Endothelial cell of umbilical vein (primary cell): ENCODE measurements at regions not wholly inside any gene's neighbourhood (a gene's known extent, or its start where the extent isn't known, plus 50 kb on each side); places are given as distances from the start of the nearest gene placed in this dataset.

Experiments
- BruUV-seq: library from RNA; stranded (reverse); fragments of 400-500 nt; replicated peaks from 2 replicates; lab custom pipeline; 2021; lab: Mats Ljungman, UMichigan
- CTCF ChIA-PET: fragments of 300-600, 350-600 bp; sonication (Branson Sonifier 250); formaldehyde crosslinking; loops from one replicate; lab custom pipeline; 2021; ENCODE audit warnings: antibody characterized with exemption, inconsistent platforms; lab: Charles Lee
- POLR2A ChIA-PET: fragments of 300-600, 350-600 bp; sonication (Branson Sonifier 250); formaldehyde crosslinking; loops from one replicate; lab custom pipeline; 2021; ENCODE audit warnings: antibody characterized with exemption, inconsistent platforms; lab: Charles Lee
- DNase-seq: peaks from one replicate; pipeline ENCODE4 v3.0.0-alpha.2; 2011; ENCODE audit warnings: low read depth, low spot score
- FAIRE-seq: peaks from 2 replicates; lab custom pipeline; 2011; peaks lifted over from hg19 to GRCh38; lab: Jason Lieb, UNC
- H2AFZ ChIP-seq: 2 replicates; pipeline ENCODE4 v1.6.0; 2012; ENCODE audit warnings: low read depth, low read length, control low read depth, inconsistent platforms
- H3K27ac ChIP-seq: 2 replicates; pipeline ENCODE4 v1.5.1; 2011; ENCODE audit warnings: low read depth, mild to moderate bottlenecking, control low read depth, low read length, moderate library complexity; ENCODE audit not compliant: insufficient read depth
- H3K27me3 ChIP-seq, 2 experiments: 2 replicates each; pipeline versions ENCODE4 v1.6.0 to v1.6.1; 2011; ENCODE audit warnings: low read length in 2 of 2, mixed read lengths in 1 of 2; ENCODE audit not compliant: control insufficient read depth in 2 of 2, insufficient read depth in 2 of 2
- H3K36me3 ChIP-seq, 2 experiments: 2 replicates in 1 of 2; 3 replicates in 1 of 2; pipeline ENCODE4 v1.5.1; 2011; ENCODE audit warnings: low read length in 2 of 2, mild to moderate bottlenecking in 1 of 2, moderate library complexity in 1 of 2; ENCODE audit not compliant: control insufficient read depth in 2 of 2, insufficient read depth in 2 of 2; ENCODE audit errors: extremely low read depth in 1 of 2
- H3K4me1 ChIP-seq: 3 replicates; pipeline ENCODE4 v1.5.1; 2011; ENCODE audit warnings: mild to moderate bottlenecking, low read length; ENCODE audit not compliant: control insufficient read depth, insufficient read depth; ENCODE audit errors: extremely low read depth
- H3K4me2 ChIP-seq: 2 replicates; pipeline ENCODE4 v1.6.1; 2011; ENCODE audit warnings: low read length, control low read depth, mixed read lengths; ENCODE audit not compliant: insufficient read depth
- H3K4me3 ChIP-seq, 3 experiments: fragments of 200-600 bp in 1 of 3; sonication (generic), shearing (Covaris generic) in 1 of 3; replicated peaks in 1 of 3; 2 replicates each; pipeline ENCODE4 v1.5.1; 2011 to 2016; ENCODE audit warnings: control low read depth in 3 of 3, low read length in 3 of 3, mild to moderate bottlenecking in 2 of 3, inconsistent platforms in 1 of 3, low read depth in 1 of 3, moderate library complexity in 1 of 3; ENCODE audit not compliant: insufficient read depth in 1 of 3
- H3K79me2 ChIP-seq: 2 replicates; pipeline ENCODE4 v1.6.0; 2012; ENCODE audit warnings: low read length, inconsistent platforms; ENCODE audit not compliant: control insufficient read depth, insufficient read depth
- H3K9ac ChIP-seq: replicated peaks from 2 replicates; pipeline ENCODE3; 2011; ENCODE audit warnings: low read length, control low read depth; ENCODE audit not compliant: insufficient read depth; ENCODE audit errors: extremely low read depth
- H3K9me1 ChIP-seq: replicated peaks from 3 replicates; pipeline ENCODE4 v1.6.0; 2011; ENCODE audit warnings: mild to moderate bottlenecking, low read length; ENCODE audit not compliant: control insufficient read depth, insufficient read depth; ENCODE audit errors: extremely low read depth
- H3K9me3 ChIP-seq: replicated peaks from 2 replicates; pipeline ENCODE4 v1.5.1; 2012; ENCODE audit warnings: low read length, inconsistent platforms; ENCODE audit not compliant: control insufficient read depth, insufficient read depth
- H4K20me1 ChIP-seq: replicated peaks from 2 replicates; pipeline ENCODE3; 2011; ENCODE audit warnings: mild to moderate bottlenecking, low read length; ENCODE audit not compliant: control insufficient read depth, insufficient read depth; ENCODE audit errors: extremely low read depth
- EZH2 ChIP-seq: IDR thresholded peaks from 2 replicates; pipeline ENCODE4 v1.6.1; 2012; ENCODE audit warnings: borderline replicate concordance, low read depth, mild to moderate bottlenecking, moderate library complexity, low read length, inconsistent platforms; ENCODE audit not compliant: severe bottlenecking
- FOS ChIP-seq: IDR thresholded peaks from 2 replicates; pipeline ENCODE4 v1.6.1; 2011; ENCODE audit warnings: mild to moderate bottlenecking, low read length, moderate library complexity, borderline replicate concordance; ENCODE audit not compliant: insufficient read depth
- GATA2 ChIP-seq: IDR thresholded peaks from 2 replicates; pipeline ENCODE4 v1.7.0; 2011; ENCODE audit warnings: low read depth, mild to moderate bottlenecking, moderate library complexity, mixed read lengths, low read length; ENCODE audit not compliant: insufficient read length, insufficient read depth
- JUN ChIP-seq: IDR thresholded peaks from 2 replicates; pipeline ENCODE4 v1.6.1; 2011; ENCODE audit warnings: borderline replicate concordance, low read depth; ENCODE audit not compliant: insufficient read length, insufficient read depth
- MYC ChIP-seq: IDR thresholded peaks from one replicate; pipeline ENCODE4 v1.6.1; 2011; ENCODE audit warnings: mild to moderate bottlenecking, low read depth, low read length
- POLR2A ChIP-seq: IDR thresholded peaks from 2 replicates; pipeline ENCODE4 v1.6.1; 2012; ENCODE audit warnings: low read depth, mild to moderate bottlenecking, control low read depth, low read length
- POLR2AphosphoS5 ChIP-seq: IDR thresholded peaks from 2 replicates; pipeline ENCODE4 v1.6.1; 2012; ENCODE audit warnings: low read depth, mild to moderate bottlenecking, control low read depth, low read length, moderate library complexity; ENCODE audit not compliant: insufficient read depth
- dilution Hi-C: fragments of 300-500 bp; cut with MboI; formaldehyde crosslinking; loops from one replicate; pipeline ENCODE4 v1.15.0; 2019; ENCODE audit warnings: low sequenced_read_pairs; ENCODE audit not compliant: extremely low pct_ligation_motif_present
- intact Hi-C: fragments of 100-400 bp; cut with micrococcal nuclease; formaldehyde crosslinking; loops from one replicate; pipeline ENCODE4 v1.10.0; 2022
- TF ChIP-seq, protein P1 (sequence below), 2 donors: IDR thresholded peaks; 1 replicate in 1 of 2; 2 replicates in 1 of 2; pipeline ENCODE4 v1.5.1; 2011; ENCODE audit warnings: low read length in 2 of 2, mild to moderate bottlenecking in 2 of 2, moderate library complexity in 2 of 2, control low read depth in 1 of 2, inconsistent platforms in 1 of 2, low read depth in 1 of 2; ENCODE audit not compliant: insufficient read depth in 1 of 2; ENCODE audit errors: extremely low read depth in 1 of 2
- TF ChIP-seq, protein P2 (sequence below): IDR thresholded peaks from 2 replicates; pipeline ENCODE4 v1.6.1; 2011; ENCODE audit not compliant: insufficient read depth, insufficient read length

DNA sequence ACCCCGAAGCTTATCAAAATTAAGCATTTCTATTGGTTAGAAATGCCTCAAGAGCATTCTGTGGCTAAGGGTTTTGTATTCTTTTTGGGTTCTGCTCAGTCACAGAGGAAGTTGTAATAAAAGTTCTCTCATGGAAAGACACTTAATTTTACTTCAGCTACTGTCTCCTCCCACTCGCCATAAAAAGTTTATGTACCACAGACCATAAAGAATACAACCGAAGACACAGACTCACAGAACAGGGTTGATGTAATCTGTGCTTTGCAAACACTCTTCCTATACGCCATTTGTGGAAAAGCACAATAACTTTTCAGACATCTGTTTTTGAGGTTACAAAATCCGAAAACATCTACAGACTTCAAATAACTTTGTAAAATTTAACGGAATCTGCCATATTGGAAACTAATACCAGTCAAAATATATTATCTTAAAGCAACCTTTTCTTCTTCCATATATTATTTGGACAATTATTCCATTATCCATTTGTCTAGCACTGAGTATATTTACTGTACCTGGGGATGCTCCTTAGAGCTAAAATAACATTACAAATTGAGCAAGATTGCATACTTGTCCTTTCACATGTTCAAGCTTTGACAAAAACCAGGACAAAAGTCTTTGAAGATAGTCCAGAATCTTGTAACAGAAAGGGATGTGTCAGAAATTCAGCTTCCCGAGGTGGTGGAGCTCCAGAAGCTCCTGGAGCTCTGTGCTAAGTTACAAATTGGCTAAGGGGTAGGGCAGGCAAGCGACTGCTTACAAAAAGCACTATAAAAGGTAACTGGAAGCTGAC, 219.0 kb upstream of the MEOX2 start:
- ChIA-PET CTCF (interaction anchor here (1.0 to 1.2 kb wide), 3 partner anchors 12 to 184 kb away, joined by 3 read pairs; no protein-coding TSS in a partner anchor), POLR2A (no interaction called here)
- Histone ChIP-seq H4K20me1 (no peaks in the 10 kb centered on the region), H2AFZ (no peak overlapping the region), H3K4me1 (no peaks in the 10 kb centered on the region), H3K27ac (no peak overlapping the region), H3K27me3 (no peaks in the 10 kb centered on the region), H3K4me2 (no peak overlapping the region), H3K4me3 (no peak overlapping the region), H3K9me3 (no peaks in the 10 kb centered on the region), H3K9me1 (no peaks in the 10 kb centered on the region), H3K9ac (no peak overlapping the region), H3K36me3 (no peaks in the 10 kb centered on the region), H3K79me2 (no peaks in the 10 kb centered on the region)
- FAIRE-seq (no peak), DNase-seq (no peak)
- BruUV-seq, result no TSS peak
- dilution Hi-C loops, result no loop called here
- TF ChIP-seq FOS (no peak), EZH2 (no peak), GATA2 (no peak), POLR2A (no peak), POLR2AphosphoS5 (no peak), JUN (no peak), MYC (no peak)
- TF ChIP-seq, protein P1, sequence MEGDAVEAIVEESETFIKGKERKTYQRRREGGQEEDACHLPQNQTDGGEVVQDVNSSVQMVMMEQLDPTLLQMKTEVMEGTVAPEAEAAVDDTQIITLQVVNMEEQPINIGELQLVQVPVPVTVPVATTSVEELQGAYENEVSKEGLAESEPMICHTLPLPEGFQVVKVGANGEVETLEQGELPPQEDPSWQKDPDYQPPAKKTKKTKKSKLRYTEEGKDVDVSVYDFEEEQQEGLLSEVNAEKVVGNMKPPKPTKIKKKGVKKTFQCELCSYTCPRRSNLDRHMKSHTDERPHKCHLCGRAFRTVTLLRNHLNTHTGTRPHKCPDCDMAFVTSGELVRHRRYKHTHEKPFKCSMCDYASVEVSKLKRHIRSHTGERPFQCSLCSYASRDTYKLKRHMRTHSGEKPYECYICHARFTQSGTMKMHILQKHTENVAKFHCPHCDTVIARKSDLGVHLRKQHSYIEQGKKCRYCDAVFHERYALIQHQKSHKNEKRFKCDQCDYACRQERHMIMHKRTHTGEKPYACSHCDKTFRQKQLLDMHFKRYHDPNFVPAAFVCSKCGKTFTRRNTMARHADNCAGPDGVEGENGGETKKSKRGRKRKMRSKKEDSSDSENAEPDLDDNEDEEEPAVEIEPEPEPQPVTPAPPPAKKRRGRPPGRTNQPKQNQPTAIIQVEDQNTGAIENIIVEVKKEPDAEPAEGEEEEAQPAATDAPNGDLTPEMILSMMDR (IDR thresholded peaks at IDR 0.05; ENCODE audit: extremely low read depth in 1 of 2, insufficient read depth in 1 of 2, low read depth in 1 of 2, low read length in 2 of 2), result no peak
- TF ChIP-seq, protein P2, sequence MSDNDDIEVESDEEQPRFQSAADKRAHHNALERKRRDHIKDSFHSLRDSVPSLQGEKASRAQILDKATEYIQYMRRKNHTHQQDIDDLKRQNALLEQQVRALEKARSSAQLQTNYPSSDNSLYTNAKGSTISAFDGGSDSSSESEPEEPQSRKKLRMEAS, result no peak
- intact Hi-C loops, result no loop called here
